HepG2 (cell line): ENCODE measurements at regions not wholly inside any gene's neighbourhood (a gene's known extent, or its start where the extent isn't known, plus 50 kb on each side); places are given as distances from the start of the nearest gene placed in this dataset.

Experiments used
- ATAC-seq: fragments of 200-7000 bp; cut with Tn5 transposase; 3 replicates; pipeline ENCODE4 v1.9.1; 2020; ENCODE audit warnings: mild to moderate bottlenecking, moderate library complexity
- BruUV-seq: library from RNA; stranded (reverse); fragments of 400-500 nt; replicated peaks from 2 replicates; lab custom pipeline; 2021; lab: Mats Ljungman, UMichigan
- CTCF ChIA-PET: fragments of 300-600 bp; formaldehyde crosslinking; extraction: SDS; loops from one replicate; lab custom pipeline; 2021; ENCODE audit warnings: low total read pairs, inconsistent platforms, low intra/inter-chr PET ratio; lab: Yijun Ruan, JAX
- POLR2A ChIA-PET: fragments of 350-600 bp; sonication (Branson Sonifier 250); formaldehyde crosslinking; loops from one replicate; lab custom pipeline; 2020; ENCODE audit warnings: antibody characterized with exemption, inconsistent platforms; lab: Yijun Ruan, JAX
- DNase-seq: peaks from one replicate; pipeline ENCODE4 v3.0.0-alpha.2; 2015; ENCODE audit warnings: low spot score
- FAIRE-seq: peaks from 3 replicates; lab custom pipeline; 2011; peaks lifted over from hg19 to GRCh38; lab: Jason Lieb, UNC
- H2AFZ ChIP-seq: one replicate; pipeline ENCODE4 v1.6.1; 2011; ENCODE audit warnings: low read length, inconsistent platforms
- H3K27ac ChIP-seq: fragments of 300-600 bp; 3 replicates; pipeline ENCODE4 v1.8.0; 2011; ENCODE audit warnings: mixed run types, mild to moderate bottlenecking, mixed read lengths, low read length, inconsistent platforms; ENCODE audit not compliant: insufficient read depth; ENCODE audit errors: extremely low read length
- H3K27me3 ChIP-seq, 2 experiments: fragments of 200-600 bp in 1 of 2; 2 replicates in 1 of 2; 3 replicates in 1 of 2; pipeline versions ENCODE4 v1.6.0 to v1.8.0; 2011; ENCODE audit warnings: low read length in 2 of 2, mild to moderate bottlenecking in 2 of 2, moderate library complexity in 2 of 2, inconsistent platforms in 1 of 2; ENCODE audit not compliant: insufficient read depth in 2 of 2, control insufficient read depth in 1 of 2
- H3K36me3 ChIP-seq, 2 experiments: fragments of 200-600 bp in 1 of 2; replicated peaks in 1 of 2; 2 replicates in 1 of 2; 3 replicates in 1 of 2; pipeline versions ENCODE4 v1.5.1 to v1.8.0; 2011; ENCODE audit warnings: low read length in 2 of 2, inconsistent platforms in 1 of 2; ENCODE audit not compliant: insufficient read depth in 2 of 2, control insufficient read depth in 1 of 2
- H3K4me1 ChIP-seq: 2 replicates; pipeline ENCODE4 v1.5.1; 2012; ENCODE audit warnings: low read length, inconsistent platforms; ENCODE audit not compliant: insufficient read depth
- H3K4me2 ChIP-seq: 2 replicates; pipeline ENCODE4 v1.6.0; 2011; ENCODE audit warnings: low read depth, low read length, inconsistent platforms
- H3K4me3 ChIP-seq, 3 experiments: fragments of 200-600 bp in 1 of 3; sonication (generic), shearing (Covaris generic) in 1 of 3; replicated peaks in 1 of 3; 2 replicates each; pipeline ENCODE4 v1.5.1; 2011 to 2016; ENCODE audit warnings: low read length in 3 of 3, inconsistent platforms in 2 of 3, low read depth in 2 of 3, mild to moderate bottlenecking in 2 of 3, control low read depth in 1 of 3, mixed read lengths in 1 of 3; ENCODE audit not compliant: insufficient read depth in 1 of 3
- H3K79me2 ChIP-seq: one replicate; pipeline ENCODE4 v1.6.1; 2011; ENCODE audit warnings: low read length, inconsistent platforms; ENCODE audit not compliant: insufficient read depth
- H3K9ac ChIP-seq: 2 replicates; pipeline ENCODE4 v1.6.0; 2011; ENCODE audit warnings: mild to moderate bottlenecking, low read depth, low read length, inconsistent platforms; ENCODE audit not compliant: insufficient read depth
- H3K9me3 ChIP-seq: 2 replicates; pipeline ENCODE4 v1.5.1; 2012; ENCODE audit warnings: mild to moderate bottlenecking, low read length
- H4K20me1 ChIP-seq: 2 replicates; pipeline ENCODE4 v1.6.0; 2011; ENCODE audit warnings: inconsistent platforms, mild to moderate bottlenecking, low read length, moderate library complexity; ENCODE audit not compliant: insufficient read depth
- MAFF ChIP-seq: IDR thresholded peaks from 2 replicates; pipeline ENCODE4 v1.6.1; 2011; ENCODE audit warnings: low read depth, low read length, improper control_type of control experiment
- MAFK ChIP-seq, 2 experiments: IDR thresholded peaks in 1 of 2; conservative IDR thresholded peaks in 1 of 2; 2 replicates each; pipeline ENCODE4 v1.6.1; 2011; ENCODE audit warnings: improper control_type of control experiment in 2 of 2, low read length in 2 of 2
- MTA1 ChIP-seq: sonication (generic); formaldehyde crosslinking; IDR thresholded peaks from 2 replicates; pipeline ENCODE4 v1.4.0; 2020; ENCODE audit warnings: missing genetic modification reagents, mild to moderate bottlenecking, borderline replicate concordance
- TSC22D2 ChIP-seq: sonication (generic); formaldehyde crosslinking; IDR thresholded peaks from 2 replicates; pipeline ENCODE4 v1.5.1; 2020; ENCODE audit warnings: missing genetic modification reagents, mild to moderate bottlenecking, borderline replicate concordance
- ZMYM3 ChIP-seq: sonication (generic); formaldehyde crosslinking; IDR thresholded peaks from 2 replicates; pipeline ENCODE4 v1.5.1; 2020; ENCODE audit warnings: mild to moderate bottlenecking, missing genetic modification reagents
- WGBS: methylation state at CpG from one replicate; pipeline ENCODE4 v1.1.6; 2017; ENCODE audit warnings: low lambda C conversion rate; 5-methylcytosine and 5-hydroxymethylcytosine counted together
- in situ Hi-C: cut with HindIII; loops from 2 replicates; pipeline ENCODE4 v1.10.0; 2017; ENCODE audit warnings: low pct_unique_long_range_greater_than_20kb; ENCODE audit not compliant: extremely low pct_ligation_motif_present
- intact Hi-C: fragments of 100-400 bp; cut with micrococcal nuclease; formaldehyde crosslinking; loops from one replicate; pipeline ENCODE4 v1.10.0; 2022; ENCODE audit not compliant: unreplicated experiment
- TF ChIP-seq, protein P1 (sequence below): IDR thresholded peaks from 2 replicates; pipeline ENCODE4 v1.6.1; 2016; ENCODE audit warnings: missing compliant biosample characterization, missing genetic modification reagents, borderline replicate concordance

GRCh38 chr11:69397732-69398131 is 83.7 kb upstream of the LINC01488 start:
- WGBS, result 15% methylated on average over 3 of the region's 3 CpGs
- Histone ChIP-seq H3K36me3 (no peaks in the 10 kb centered on the region), H2AFZ (no peak overlapping the region), H3K9me3 (no peaks in the 10 kb centered on the region), H3K4me2 (no peak overlapping the region), H3K9ac (no peak overlapping the region), H3K4me1 (no peaks in the 10 kb centered on the region), H3K27me3 (peaks cover 7 to 66% of the 10 kb centered on the region in 2 experiments; a peak in 4 of 5 replicates), H4K20me1 (no peaks in the 10 kb centered on the region), H3K4me3 (no peak overlapping the region), H3K79me2 (no peaks in the 10 kb centered on the region), H3K27ac (no peak overlapping the region)
- TF ChIP-seq ZMYM3 (CRISPR knock-in tag), result peak; percentile 41; the same call in 1 of the 2 replicates
- TF ChIP-seq MTA1 (CRISPR knock-in tag), result no peak
- in situ Hi-C loops (no loop called here), intact Hi-C loops (loop anchor here (1.0 kb wide), 1 partner anchor 30 kb away; no protein-coding TSS in a partner anchor)
- FAIRE-seq (no peak), ATAC-seq (no peak), DNase-seq (no peak)
- BruUV-seq, result no TSS peak
- ChIA-PET POLR2A (no interaction called here), CTCF (no interaction called here)

DNA sequence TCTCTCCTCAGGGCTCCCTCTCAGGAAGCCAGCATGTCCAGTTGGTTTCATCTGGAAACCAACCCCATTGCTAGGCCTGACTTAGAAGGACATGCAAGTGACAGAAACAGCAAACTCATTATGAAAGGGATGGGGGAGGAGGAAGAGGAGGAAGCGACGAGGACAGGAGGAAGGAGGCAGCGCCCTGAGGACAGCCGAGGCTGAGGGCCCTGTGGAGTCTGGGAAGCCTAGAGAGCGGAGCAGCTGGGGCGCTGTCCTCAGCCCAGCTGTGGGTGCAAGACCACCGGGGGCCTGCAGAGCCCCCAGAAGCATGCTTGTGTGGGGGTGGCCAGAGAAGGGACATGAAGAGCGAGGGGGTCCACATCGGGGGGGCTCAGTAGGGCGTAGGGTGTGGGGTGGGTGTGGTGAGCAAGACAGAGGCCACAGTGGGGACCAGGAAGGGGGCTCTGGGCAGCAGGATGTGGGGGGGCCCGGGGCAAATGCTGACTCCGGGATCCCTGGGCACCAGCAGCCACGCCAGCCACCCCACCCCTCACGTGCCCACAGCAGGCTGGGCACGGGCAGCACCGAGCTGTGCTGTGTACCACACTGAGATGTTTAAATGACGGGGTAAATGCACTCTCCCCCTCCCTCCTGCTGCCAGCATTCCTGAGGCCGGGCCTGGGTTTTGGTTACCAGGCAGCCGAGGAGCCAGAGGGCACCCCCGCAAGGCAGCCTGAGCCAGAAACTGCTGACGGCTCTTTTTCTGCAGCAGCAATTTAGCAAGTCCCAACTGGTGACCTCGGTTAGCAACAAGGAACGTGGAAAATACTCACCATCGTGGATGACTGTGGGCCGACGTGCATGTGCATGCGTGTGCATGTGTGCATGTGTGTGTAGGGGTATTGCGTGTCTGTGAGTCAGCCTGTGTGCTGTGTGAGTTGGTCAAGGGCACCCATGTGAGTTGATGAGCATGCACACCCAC is 82.7 kb upstream of the LINC01488 start:
- H3K27me3 ChIP-seq, result peaks cover 7 to 64% of the 10 kb centered on the region in 2 experiments; a peak in 4 of 5 replicates
- in situ Hi-C loops (no loop called here), intact Hi-C loops (loop anchor here (1.0 kb wide), 1 partner anchor 28 kb away; no protein-coding TSS in a partner anchor)
- no peak overlapping the region for H3K4me2 ChIP-seq
- no peaks in the 10 kb centered on the region for H3K79me2 ChIP-seq
- BruUV-seq, result no TSS peak
- DNase-seq (no peak), ATAC-seq (no peak), FAIRE-seq (no peak)
- TF ChIP-seq MAFK (conservative IDR thresholded peaks at IDR 0.05 in 1 of 2, IDR thresholded peaks at IDR 0.05 in 1 of 2; ENCODE audit: low read length in 2 of 2), result peak; percentile 52 to 71; a peak in 3 of 4 replicates
- peak; percentile 40 for TF ChIP-seq MAFF
- no peak for TF ChIP-seq TSC22D2 (CRISPR knock-in tag)
- TF ChIP-seq, protein P1, sequence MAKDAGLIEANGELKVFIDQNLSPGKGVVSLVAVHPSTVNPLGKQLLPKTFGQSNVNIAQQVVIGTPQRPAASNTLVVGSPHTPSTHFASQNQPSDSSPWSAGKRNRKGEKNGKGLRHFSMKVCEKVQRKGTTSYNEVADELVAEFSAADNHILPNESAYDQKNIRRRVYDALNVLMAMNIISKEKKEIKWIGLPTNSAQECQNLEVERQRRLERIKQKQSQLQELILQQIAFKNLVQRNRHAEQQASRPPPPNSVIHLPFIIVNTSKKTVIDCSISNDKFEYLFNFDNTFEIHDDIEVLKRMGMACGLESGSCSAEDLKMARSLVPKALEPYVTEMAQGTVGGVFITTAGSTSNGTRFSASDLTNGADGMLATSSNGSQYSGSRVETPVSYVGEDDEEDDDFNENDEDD, result no peak
- no peaks in the 10 kb centered on the region for H3K4me1 ChIP-seq
- CTCF ChIA-PET, result no interaction called here
- H3K9ac ChIP-seq, result no peak overlapping the region
- H2AFZ ChIP-seq, result no peak overlapping the region
- H4K20me1 ChIP-seq, result no peaks in the 10 kb centered on the region
- H3K9me3 ChIP-seq, result no peaks in the 10 kb centered on the region
- WGBS, result 42% methylated on average over 14 of the region's 28 CpGs
- no peak overlapping the region for H3K4me3 ChIP-seq
- no peak overlapping the region for H3K27ac ChIP-seq
- POLR2A ChIA-PET, result no interaction called here
- no peaks in the 10 kb centered on the region for H3K36me3 ChIP-seq
